ENCODE measurements at regions not wholly inside any gene's neighbourhood (a gene's known extent, or its start where the extent isn't known, plus 50 kb on each side); places are given as distances from the start of the nearest gene placed in this dataset.

DNA sequence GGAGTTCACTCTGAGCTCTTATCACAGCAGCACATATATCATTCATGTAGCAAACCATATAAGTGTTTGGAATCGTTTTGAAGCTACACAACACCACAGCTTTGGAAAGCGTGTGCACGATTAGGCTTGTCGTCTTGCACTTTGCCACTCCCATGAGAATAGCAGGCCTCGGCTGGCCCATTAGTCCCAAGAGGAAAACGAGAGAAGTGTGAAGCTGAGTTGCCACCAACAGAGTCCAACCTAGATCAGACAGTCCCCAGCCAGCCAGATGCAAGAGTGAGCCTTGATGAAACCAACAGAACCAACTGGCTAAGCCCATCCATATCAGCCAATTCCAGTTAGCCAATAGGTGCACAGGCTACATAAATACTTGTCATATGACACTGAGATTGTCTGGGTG lies 238.4 kb downstream of the C1orf94 start:
- DNase-seq: no peak

DNA sequence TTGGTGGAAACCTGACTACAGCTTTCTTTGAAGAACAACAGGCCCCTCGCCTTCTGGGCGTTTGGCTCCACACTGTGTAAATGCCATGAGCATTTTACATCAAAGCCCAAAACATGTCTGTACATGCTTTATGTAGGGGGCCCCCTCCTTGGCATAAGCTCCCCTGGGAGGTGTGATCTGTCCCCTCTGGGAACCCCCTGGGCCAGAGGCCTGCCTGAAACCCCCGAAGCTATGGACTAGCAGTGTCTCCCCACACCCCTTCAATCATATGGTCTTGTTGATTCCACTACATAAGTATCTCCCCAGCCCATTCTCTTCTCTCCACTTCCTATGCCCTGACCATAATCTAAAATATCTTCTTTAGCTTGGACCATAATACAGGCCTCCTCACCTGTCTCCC lies 241.5 kb downstream of the C1orf94 start:
- DNase-seq: no peak

GRCh38 chr1:34419663-34420136 lies 243.0 kb downstream of the C1orf94 start:
- no peak for DNase-seq

GRCh38 chr1:34425046-34425445 lies 248.3 kb downstream of the C1orf94 start:
- no peak for DNase-seq

DNA sequence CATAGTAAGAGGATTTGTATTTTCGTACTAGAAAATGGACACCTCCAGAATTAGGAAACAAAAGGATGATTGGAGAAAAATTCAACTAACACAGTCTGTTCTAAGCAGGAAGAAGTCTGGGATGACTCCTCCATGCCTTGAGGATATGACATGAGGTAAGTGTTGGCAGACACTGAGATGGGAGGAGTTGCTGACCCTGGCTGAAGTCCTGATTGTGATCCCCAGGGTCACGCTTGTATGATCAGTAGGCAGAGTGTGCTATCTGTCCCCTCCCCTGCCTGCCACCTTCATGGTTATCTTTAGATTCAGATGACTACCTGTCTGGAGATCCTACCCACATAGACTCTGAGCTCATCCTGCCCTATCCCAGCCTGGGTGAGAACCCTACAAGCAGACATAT lies 249.1 kb downstream of the C1orf94 start:
- DNase-seq: no peak

- DNase-seq: no peak
Measured at GRCh38 chr1:34426325-34426896, 249.7 kb downstream of the C1orf94 start.

GRCh38 chr1:34427170-34427569 lies 250.5 kb downstream of the C1orf94 start:
- DNase-seq: no peak

DNA sequence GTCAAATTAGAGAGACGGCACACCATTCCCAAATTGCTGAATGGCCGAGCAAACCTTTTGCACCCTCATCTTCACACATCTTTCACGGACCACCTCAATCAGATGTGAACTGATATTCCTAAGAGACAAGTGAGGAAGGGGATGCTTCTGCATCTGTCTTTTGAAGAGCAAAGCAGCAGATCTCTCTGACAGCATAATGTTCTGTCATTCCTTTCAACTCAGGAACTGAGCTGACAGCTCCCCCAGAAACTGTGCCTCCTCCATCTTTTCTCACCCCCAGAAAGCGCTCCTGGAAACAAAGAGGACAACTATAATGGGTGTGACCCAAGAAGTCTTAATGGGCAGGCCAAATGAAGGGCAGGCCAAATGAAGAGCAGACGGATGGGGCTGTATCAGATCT lies 256.4 kb downstream of the C1orf94 start:
- DNase-seq: no peak

DNA sequence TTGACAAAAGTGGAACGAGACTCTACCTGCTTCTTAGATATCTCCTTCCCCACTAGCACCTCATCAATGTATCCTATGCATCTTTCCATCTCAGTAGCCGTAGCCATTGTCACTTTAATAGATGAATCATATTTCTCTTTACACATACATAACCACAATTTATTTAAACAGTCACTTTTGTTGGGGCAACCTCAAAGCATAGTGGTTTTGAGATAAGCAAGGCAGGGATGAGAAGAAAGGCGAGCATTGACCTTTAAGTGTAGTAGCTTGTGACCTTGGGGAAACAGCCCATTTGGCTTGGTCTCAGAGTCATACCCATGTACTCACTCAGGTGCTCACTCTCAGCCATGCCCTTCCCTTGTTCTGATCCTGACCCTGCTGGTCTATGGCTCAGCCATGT lies 260.1 kb downstream of the C1orf94 start:
- DNase-seq: no peak

GRCh38 chr1:34441259-34442069 lies 264.8 kb downstream of the C1orf94 start:
- DNase-seq: no peak

- DNase-seq: no peak
Measured at GRCh38 chr1:34444516-34444915, 267.8 kb downstream of the C1orf94 start.

GRCh38 chr1:34450325-34450724 lies 273.6 kb downstream of the C1orf94 start:
- no peak for DNase-seq

DNA sequence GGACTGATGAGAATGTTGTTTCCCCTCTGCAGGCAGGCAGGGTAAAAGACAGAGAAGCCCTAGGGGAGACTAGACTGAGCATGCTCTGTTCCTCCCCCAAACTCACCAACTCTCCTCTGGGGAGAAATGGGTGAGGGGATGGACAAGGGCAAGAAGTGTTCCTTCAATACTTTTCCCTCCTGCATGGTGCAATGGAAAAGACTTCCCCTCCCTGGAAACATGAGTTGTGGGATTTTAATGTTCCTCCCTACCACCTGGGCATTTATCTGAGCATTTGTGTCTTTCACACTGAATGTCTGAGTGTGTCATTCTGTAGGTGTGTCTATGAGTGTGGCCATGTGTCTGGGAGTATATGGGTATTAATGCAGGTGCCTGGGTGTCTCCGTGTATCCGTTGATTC lies 275.7 kb downstream of the C1orf94 start:
- no peak for DNase-seq

GRCh38 chr1:34455121-34455520 lies 278.4 kb downstream of the C1orf94 start:
- no peak for DNase-seq

GRCh38 chr1:34460193-34460592 lies 283.5 kb downstream of the C1orf94 start:
- DNase-seq: peak; percentile 50

- no peak for DNase-seq
Measured at GRCh38 chr1:34470401-34470800, 284.4 kb upstream of the GJB5 start.

DNA sequence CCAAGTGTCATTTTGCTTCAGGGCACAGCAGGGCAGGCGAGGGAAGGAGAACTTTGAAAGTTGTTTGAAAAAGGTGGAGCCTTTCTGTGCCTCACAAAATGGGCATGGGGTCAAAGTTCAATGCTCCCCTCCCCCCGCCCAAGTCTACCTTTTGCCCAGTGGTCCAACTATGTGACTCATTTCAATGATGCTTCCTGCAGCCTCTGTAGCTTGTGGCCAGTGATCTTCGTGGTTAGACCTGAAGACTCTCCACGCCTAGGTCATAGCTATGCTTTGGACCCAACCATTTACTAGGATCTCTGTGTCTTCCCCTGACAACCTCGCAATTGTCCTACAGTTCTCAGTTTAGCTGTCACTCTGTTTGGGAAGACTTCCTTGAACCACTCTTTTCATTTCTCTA lies 280.3 kb upstream of the GJB5 start:
- DNase-seq: no peak

DNA sequence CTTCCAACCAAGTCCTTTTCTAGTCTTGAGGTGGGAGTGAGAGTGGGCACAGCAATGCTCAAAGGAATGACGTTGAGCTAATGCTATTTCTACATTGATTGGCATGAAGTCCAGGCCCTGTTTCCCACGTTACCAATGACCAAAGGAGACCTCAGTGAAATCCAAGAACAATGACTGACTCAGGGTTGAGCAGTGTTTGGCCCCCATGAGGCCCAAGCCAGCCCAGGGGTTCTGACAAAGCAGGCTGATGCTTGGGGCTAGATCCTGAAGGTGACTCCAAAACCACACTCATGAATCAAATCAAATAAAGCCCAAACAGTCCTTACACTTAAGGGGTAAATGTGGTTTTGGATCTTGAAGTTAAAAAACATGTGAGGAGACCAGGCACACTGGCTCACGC lies 278.5 kb upstream of the GJB5 start:
- no peak for DNase-seq

- no peak for DNase-seq
Measured at GRCh38 chr1:34477632-34478141, 277.2 kb upstream of the GJB5 start.

DNA sequence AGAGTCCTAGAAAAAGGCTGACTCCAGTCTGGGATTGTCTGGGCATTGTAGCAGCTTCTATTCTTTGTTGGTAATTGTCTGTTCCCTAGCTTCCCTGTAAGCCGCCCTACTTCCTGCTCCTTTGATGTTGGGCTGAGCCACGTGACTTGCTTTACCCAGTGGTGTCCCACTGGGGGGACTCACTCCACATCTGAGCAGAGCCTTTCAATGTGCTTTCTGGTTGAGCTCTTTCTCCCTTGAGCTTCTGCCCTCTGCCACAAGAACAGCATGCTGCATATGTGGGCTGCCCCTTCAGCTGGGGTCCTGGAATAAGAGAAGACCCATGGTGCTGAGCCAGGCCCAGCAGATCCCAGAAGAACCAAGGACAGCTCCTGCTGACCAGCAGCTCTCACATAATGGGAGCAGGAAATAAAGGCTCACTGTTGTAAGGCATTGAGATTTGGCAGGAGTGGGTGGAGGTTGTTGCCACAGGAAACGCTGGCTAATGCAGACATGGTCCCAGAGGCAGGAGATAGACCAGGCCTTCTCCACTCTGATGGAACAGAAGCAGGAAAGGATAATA lies 276.3 kb upstream of the GJB5 start:
- no peak for DNase-seq

- DNase-seq: no peak
Measured at GRCh38 chr1:34479731-34480130, 275.1 kb upstream of the GJB5 start.

DNA sequence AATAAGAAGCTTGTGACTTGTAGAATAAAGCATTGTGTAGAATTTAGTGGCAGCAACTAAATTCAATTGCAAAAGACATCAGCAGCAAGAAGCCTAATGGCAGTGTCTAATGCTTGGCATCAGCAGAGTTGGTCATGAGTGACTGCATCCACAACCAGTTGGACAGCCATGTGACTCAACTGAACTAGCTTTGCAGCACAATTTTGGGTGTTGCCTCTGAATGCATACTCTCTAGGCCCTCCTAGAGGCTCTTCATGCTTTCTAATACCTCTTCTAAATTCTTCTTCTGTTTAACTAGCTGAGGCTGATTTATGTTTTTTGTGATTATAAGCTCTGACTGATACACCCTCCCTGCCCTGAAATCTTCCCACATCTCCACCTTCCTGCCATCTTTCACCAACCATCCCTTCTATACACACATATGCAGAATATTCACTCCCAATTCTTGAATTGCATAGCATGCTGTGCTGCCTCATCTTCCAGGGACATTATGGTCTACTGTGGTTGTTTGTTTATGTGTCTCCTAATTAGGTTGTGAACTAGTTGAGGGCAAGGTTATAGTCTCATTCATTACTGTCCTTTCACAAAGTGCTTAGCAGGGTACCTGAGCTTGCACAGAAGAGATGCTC lies 266.7 kb upstream of the GJB5 start:
- no peak for DNase-seq

DNA sequence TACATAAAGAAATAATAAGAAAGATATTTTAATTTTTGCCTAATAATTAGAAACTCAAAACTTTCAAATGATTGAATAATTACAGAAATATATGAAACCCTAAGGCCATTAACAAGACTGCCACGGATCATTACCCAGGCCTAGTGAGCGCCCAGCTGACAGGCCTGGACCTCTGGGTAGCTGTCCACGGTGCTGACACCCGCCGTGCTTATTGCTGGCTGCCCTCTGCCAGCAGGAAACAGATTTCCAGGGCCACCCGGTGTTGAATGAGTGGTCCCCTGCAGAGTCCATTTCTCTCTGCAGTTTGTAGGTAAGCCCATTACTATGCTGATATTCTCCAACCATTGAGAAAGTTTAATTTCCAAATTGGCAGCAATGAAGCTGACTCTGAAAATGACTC lies 254.4 kb upstream of the GJB5 start:
- DNase-seq: no peak

DNA sequence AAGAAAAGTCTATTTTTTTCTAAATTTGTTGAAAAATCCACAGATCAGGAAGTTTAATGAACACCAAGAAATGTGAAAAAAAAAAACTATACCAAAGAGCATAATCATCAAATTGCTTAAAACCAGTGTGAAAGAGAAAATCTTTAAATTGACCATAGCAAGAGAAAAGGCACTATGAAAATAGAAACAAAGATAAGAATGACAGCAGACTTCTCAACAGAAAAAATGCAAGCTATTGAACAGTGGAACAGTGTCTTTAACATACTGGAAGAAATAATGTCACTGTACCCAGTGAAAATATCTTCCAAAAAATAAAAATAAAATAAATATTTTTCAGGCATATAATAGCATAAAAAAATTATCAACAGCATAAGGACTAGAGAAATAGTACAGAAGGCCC lies 243.0 kb upstream of the GJB5 start:
- DNase-seq: no peak

Measured in activated CD4-positive, CD25-positive, alpha-beta regulatory T cell treated with anti-CD3 and anti-CD28 coated beads, Interleukin-2, amount 50 U/mL, for 72 hours (primary cell).